HG03280 (cell line): ENCODE measurements at regions not wholly inside any gene's neighbourhood (a gene's known extent, or its start where the extent isn't known, plus 50 kb on each side); places are given as distances from the start of the nearest gene placed in this dataset.
"Not testable (repeated sequence)": the region's sequence is repeated elsewhere in the genome, so short reads cannot be mapped to it uniquely, and the experiment has no call there.

ENCODE experiments used
- ATAC-seq: cut with Tn5 transposase; IDR thresholded peaks from one replicate; pipeline ENCODE4 v1.9.1; 2021; ENCODE audit warnings: mild to moderate bottlenecking, moderate library complexity; ENCODE audit not compliant: unreplicated experiment

DNA sequence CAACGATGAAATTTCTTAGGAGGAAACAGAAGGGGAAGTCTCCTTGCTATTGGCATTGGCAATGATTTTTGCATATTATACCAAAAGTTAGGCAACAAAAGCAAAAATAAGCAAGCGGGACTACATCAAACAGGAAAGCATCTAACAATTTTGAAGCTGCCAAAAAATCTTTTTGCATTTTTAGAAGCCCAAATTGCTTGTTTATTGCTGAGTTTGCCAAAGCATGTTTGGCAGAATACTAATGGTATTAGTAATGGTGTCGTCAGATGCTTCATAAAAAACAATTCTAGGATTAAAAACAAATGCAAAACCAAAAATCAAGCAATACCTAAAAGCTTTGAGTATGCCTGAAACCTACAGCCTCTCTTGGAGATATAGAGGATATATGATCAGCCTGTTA, 80.0 kb downstream of the GALR1 start:
- no peak for ATAC-seq

DNA sequence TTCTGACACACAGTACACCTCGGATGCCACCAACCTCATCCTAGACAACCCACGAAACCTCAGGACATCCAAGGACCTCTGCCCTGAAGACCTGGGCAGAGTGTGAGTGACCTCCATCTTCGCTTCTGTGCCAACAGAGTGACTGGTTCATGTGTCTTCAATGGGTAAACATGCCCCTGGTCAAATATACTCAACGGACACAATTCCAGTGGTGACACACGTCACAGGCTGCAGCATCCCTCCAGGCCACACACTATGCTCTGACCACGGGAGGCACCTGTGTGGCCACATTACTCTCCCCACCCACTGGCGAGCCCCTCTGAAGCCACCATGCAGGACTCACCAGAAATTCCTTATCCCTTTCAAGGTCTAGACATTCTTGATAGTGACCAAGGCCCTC, 85.2 kb downstream of the GALR1 start:
- no peak for ATAC-seq

DNA sequence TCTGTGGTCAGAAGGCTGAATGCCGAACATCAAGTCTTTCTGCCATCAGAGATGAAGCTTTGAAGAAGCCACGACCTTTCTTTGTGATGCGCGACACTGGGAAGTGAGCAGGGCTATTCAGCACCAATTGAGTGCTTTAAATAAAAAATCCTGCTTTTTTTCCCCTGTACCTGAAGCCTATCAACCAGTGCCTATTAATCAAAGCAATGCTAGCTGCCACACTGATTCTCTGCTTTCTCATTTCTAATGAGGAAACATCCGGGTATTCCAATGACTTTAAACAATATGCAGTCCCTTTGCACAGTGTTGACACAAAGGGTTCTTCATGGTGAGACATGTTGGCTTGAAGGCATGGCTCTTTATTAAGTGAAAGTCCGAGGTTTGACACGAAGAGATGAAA, 88.0 kb downstream of the GALR1 start:
- no peak for ATAC-seq

DNA sequence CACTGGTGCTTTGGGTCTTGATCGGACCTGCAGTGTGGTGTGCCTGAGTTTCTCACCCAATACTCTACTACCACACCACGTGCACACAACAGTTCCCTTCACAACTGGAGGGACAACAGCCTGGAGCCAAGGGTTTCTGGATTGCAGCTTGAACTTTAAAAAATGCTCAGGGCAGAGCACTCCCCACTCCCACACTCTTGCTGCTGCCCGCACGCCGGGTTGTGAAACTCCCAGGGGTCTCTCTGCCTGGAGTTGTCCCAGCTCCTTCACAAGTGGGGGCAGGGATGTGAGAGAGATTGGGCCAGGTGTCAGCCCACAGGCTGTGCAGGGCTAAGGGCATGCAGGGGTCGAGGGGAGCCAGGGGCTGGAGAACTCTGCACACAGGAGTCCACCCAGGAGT, 89.4 kb downstream of the GALR1 start:
- ATAC-seq, result no peak

DNA sequence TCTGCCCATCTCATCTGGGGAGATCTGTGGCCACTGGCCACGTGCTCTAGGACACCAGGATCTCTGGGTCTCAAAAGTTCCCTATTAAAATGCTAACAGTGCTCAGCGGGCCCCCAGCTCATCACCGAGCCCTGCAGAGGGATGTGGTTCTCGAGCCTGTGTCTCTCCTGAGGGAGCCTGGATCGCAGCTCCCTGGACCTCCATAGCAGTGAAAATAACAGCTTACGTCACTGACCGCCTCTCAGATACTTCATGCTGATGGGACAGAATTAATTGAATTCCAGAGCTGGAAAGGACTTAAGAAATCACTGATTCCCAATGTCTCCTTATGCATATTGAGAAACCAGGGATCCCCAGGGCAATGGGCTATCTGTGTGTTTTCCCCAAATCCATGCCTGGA, 90.0 kb downstream of the GALR1 start:
- no peak for ATAC-seq

DNA sequence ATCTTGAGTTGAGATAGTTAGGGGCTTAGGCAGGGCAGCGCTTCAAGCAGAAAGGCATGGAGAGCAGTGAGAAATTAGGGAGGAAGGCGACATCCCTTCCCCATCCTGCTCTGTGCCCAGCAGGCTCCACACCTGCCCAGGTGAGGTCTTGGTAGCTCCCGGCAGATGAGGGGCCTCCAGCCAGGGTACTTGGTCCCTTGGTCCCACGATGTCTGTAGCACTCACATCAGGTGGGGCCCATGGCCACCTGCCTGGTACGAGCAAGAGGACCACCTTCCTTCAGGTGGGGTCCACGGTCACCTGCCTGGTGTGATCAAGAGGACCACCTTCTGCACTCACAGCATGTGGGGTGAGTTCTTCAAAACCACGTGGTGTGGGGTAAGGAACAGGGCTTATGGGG, 91.2 kb downstream of the GALR1 start:
- ATAC-seq, result no peak

DNA sequence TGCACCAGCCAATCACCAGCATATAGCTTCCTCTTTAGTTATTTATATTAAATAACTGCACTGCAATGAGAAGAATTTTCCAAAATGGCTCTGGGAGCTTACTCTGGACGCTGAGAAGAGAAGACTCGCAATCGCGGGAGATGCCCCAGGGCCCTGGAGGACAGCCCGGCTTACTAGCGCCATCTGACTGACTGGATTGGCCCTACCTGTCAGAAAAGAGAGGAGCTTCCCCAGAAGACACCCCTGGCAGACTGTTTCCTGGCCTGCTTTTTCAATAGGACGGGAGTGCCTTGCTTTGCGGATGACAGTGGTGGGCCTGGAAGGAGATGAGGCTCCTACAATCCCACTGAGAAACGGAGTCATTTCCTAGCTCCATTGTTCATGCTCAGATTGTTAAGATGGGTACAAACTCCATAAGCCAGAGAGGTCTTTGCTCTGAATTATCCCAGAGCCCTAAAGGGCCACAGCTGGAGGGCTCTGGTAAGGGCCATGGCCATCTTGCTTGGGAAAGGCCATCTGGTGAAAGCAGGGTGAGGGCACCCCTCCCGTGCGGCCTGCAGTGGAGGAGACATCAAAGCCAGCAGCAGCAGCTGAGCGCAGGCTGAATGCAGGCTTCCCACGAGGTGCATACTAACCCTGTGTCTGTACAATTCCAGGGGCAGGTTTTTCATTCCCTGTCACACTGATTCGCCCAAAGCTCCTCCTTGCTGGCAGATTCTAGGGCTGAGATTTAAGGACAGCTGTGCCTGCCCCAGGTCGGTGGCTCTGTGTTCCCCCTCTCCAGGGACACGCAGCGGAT, 92.1 kb downstream of the GALR1 start:
- no peak for ATAC-seq

DNA sequence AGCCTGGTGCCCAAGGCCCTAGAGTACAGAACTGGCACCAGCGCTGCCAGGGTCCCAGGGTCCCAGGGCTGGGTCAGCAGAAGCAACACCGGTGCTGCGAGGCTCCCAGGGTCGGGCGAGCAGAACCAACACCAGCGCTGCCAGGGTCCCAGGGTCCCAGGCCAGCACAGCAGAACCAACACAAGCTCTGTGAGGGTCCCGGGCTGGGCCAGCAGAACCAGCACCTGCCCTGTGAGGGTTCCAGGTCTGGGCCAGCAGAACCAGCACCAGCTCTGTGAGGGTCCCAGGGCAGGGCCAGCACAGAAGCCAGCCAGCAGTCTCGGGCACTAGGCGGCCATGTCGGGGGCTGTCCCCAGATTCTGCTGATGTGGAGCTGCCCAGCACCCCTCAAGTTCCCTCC, 93.1 kb downstream of the GALR1 start:
- ATAC-seq, result no peak

DNA sequence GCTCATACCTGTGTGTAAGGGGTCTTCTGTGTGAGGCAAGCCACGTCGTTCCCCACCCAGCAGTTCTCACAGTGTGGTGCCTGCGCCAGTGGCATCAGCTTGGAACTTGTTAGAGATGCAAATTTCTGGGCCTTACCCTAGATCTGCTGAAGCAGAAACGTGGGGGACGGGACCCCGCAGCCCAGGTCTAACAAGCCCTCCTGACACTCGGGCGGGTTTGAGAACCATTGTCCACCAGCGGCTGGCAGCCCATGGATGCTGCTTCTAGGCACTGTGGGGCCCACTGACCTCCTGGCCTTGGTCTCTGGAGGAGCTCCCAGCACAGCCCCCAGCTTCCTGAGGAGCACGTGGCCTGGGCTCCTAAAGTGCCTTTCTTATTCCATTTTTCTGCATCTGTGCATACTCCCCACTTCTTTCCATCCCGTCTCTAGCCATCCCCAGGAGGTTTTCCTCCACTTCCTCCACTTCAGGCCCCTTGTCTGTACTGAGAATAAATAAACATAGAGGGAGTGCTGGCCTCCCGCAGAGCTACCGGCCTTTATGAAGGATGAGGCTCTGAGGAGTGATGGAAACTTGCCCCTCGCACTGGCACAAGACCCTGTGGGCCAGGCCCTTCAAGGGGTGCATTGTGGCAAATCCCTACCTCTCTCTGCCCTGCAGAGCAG, 94.3 kb downstream of the GALR1 start:
- no peak for ATAC-seq

DNA sequence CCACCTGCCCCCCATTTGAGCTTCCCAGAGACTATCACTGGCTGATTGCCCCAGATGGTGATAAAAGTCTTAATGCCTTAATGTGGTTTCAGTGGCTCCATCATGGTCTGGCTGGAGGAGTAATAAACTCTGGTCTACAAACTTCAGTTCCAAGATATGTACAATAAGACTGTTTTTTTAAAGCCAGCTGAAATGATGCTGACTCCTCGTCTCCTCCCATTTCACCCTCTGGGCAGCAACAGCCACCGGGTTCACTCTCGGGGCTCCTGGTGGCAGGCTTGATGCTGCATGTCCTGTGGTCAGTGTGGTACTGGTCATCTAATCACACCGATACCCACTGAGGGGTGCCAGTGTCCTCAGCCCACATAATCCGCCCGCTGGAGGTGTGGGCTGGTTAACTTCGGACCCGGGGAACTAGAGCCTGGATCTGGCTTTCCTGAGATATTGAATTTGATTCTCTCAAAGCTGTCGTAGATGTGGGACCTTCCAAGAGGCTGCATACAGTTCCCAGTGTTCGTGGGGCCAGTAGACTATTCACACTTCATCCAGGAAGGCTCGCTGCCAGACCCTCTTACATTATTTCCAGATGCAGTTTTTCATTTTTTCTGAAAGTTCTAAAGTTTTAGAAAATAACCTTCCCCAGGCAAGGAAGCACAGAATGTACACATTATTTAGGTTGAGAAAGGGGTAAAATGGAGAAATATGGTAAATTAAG, 95.3 kb downstream of the GALR1 start:
- no peak for ATAC-seq

DNA sequence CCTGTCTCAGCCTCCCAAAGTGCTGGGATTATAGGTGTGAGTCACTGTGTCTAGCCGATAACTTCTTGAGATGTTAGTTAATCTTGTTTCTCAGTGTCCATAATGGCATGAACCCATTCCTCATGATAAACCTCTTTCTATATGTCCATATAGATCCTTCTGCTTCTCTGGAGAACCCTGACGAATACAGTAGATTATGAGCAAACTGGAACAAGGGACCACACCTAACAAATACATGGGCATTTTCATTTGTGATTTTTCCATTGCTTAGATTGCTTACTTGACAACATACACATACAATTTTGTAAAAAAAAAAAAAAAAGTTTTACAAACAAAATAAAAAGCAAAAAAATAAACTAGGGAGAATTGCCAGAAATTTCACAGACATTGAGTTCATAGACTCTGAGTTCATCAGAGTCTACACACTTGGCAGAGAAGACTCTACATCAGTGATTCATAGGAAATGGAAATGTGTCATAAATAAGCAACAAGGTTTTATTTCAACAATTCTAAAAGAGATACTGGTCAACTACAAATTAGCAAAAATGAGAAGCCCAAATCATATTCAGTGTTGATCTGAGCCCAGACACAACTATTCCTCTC, 96.7 kb downstream of the GALR1 start:
- ATAC-seq, result no peak

DNA sequence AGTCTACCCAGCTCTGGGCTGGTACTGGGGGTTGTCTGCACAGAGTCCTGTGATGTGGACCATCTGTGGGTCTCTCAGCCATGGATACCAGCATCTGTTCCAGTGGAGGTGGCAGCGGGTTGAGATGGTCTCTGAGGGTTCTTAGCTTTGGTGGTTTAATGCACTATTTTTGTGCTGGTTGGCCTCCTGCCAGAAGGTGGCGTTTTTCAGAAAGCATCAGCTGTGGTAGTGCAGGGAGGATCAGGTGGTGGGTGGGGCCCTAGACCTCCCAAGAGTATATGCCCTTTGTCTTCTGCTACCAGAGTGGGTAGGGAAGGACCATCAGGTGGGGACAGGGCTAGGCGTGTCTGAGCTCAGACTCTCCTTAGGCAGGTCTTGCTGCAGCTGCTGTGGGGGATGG, 103.7 kb downstream of the GALR1 start:
- not testable (repeated sequence) for ATAC-seq

DNA sequence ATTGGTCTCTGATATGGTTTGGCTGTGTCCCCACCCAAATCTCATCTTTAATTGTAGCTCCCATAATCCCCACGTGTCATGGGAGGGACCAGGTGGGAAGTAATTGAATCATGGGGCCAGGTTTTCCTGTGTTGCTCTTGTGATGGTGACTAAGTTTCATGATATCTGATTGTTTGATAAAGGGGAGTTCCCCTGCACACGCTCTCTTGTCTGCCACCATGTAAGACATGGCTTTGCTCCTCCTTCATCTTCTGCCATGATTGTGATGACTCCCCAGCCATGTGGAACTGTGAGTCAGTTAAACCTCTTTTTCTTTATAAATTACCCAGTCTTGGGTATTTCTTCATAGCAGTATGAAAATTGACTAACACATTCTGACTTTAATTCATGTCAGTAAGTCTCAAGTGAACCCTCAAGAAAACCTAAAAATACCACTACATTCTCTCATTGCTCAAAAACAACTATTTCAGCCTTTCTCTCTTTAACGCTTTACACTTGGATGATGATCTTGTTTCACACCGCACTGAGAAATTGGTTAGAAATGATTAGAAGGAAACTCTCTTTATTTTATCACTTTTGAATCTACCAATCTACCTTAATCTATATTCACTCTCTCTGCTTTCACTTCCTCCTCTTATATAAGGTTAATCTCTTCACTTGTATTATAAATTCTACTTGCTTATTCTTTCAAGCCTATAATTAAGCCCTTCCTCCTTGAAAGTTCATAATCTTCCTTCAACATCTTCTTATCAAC, 110.1 kb downstream of the GALR1 start:
- no peak for ATAC-seq

DNA sequence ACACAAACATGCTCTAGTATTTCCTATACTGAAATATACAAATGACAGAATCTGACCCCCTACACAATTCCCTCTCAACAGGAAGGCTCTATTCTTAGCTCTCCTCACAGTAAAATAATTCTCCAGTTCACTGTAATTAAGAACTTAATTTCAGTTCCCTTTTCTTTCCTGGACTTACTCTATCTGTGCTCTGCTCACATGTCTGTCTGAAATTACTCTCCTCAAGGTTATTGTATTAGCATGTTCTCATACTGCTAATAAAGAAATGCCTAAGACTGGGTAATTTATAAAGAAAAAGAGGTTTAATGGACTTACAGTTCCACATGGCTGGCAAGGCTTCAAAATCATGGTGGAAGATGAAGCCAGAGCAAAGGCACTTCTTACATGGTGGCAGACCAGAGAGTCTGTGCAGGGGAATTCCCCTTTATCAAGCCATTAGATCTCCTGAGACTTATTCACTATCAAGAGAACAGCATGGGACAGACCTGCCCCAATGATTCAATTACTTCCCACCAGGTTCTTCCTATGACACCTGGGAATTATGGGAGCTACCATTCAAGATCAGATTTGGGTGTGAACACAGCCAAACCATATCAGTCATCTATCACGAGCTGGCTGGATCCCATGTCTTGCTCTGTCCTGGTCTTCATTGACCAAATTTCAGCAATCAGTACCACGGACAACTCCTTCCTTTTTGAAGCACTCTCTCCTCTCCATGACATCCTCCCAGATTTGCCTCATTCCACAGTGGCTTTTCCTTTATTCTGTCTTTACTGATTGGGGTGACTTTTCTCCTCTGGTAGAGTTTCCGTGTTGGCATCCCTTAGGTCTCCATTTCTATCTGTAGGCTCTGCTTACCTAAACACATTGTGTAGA, 110.9 kb downstream of the GALR1 start:
- no peak for ATAC-seq

DNA sequence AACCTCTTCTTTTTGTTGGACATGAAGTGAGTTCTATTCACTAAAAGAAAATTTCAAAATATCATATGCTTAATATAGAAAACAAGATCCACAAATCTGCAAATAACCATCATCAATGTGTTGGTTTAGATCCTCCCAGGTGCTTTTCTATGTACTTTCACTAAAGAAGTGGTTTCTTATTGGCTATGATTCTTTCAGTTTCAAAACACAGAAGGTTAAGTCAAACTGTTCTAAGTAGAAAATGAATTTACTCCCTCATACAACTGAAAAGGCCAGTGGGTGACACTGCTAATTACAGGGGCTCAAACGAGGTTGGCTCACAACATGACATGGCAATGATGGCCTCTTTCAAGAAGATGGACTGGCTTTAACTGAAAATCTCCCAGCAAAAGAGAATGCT, 111.7 kb downstream of the GALR1 start:
- ATAC-seq, result no peak

DNA sequence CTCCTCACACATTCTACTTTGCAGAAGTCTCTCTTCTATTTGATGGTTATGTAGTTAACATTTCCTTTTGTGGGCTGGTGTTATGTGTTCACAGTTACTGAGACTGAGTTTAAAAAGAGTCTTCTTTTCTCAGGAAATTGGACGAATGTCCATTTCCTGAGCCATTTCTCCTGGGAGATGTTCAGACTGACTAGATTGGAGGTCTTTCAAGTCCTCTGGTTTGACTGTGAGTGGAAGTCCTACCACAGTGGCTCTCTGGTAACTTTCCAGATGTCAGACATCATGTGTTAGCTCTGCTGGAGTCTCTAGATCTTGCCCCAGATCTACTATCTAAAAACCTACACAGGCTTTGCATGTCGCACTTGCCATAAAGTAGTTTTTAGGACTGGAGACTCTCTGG, 116.0 kb downstream of the GALR1 start:
- ATAC-seq, result no peak

DNA sequence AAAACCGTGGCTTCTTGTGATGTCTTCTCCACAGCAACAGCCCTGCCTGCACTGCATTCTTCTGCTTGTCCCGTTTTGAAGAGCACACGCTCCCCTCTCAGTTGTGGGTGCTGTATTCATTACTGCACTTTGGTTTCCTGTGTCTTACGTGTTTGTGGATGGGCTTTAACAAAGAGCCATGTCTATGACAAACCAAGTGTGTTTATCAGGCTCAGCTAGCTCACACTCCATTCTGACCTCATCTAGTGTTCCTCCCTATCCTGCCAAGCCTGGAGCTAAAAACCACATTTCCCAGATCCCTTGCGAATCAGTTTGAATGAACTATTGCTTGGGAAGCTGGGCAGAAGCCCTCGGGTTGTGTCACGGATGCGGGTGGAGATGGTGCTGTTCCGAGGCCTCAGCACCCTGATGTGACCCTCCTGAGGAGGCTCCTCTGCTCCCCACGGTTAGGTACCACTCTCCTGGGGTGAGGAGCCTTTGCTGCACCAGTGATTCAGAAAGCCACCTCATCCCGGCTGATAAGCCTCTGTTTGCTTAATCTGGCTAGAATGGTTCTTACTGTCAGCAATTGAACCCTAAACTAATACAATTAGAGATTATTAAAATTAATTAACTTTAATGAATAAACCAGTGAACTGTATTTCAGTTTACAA, 116.5 kb downstream of the GALR1 start:
- no peak for ATAC-seq

DNA sequence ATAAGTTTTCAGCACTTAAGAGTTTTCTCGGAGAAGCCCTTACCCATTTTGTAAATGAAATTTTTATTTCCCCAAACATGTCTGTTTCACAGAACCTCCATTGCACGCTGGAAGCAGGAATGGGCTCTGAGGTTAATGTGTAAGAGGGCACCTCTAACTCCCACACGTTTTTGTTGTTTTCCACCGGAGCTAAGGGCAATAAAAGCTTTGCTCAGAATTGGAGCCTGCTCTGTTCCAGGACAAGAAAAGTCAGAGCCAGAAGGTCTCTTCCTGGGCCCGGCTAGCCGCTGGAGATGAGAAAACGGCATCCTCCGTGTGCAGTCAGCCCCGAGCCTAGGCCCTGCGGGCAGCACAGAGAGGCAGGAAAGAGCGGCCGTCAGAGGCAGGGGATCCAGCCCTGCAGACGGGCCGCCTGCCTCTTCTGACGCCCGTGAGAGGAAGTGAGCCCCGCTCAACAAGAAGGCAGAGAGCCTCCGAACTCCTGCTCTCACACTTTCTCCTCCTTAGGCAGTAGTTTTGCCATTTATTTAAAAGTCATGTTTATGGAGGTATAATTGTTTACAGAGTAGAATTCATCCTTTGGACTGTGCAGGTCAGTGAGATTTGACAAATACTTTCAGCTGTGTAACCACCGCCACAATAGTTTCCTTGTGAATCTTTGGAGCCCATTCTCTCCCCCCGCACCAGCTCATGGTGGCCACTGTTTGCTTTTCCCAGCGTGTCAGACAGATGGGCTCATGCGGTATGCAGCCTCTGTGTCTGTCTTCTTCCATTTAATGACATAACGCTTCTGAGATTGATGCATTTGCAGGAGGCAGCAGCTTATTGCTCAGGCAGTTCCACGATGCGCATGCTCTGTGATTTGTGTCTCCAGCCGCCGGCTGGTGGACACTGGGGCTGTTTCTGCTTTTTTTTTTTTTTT, 117.3 kb downstream of the GALR1 start:
- no peak for ATAC-seq
